Trophoblast cell (in vitro differentiated cells and primary cell): ENCODE measurements at regions not wholly inside any gene's neighbourhood (a gene's known extent, or its start where the extent isn't known, plus 50 kb on each side); places are given as distances from the start of the nearest gene placed in this dataset.
"Not testable (repeated sequence)": the region's sequence is repeated elsewhere in the genome, so short reads cannot be mapped to it uniquely, and the experiment has no call there.

Experiments used
- DNase-seq, 2 donors: peaks; one replicate each; pipeline ENCODE4 v3.0.0-alpha.2; 2016
- H2AFZ ChIP-seq: 2 replicates; pipeline ENCODE4 v1.6.1; 2013; ENCODE audit warnings: low read length, moderate library complexity, mild to moderate bottlenecking; ENCODE audit not compliant: insufficient read depth, poor library complexity
- H2AK5ac ChIP-seq: 2 replicates; pipeline ENCODE4 v1.6.1; 2013; ENCODE audit warnings: mild to moderate bottlenecking, low read length
- H2BK120ac ChIP-seq: 2 replicates; pipeline ENCODE4 v1.6.1; 2013; ENCODE audit warnings: low read length, mild to moderate bottlenecking, moderate library complexity; ENCODE audit not compliant: insufficient read depth, poor library complexity
- H2BK12ac ChIP-seq: 2 replicates; pipeline ENCODE4 v1.6.1; 2013; ENCODE audit warnings: mild to moderate bottlenecking, low read length, moderate library complexity
- H2BK5ac ChIP-seq: 2 replicates; pipeline ENCODE4 v1.6.1; 2013; ENCODE audit warnings: low read length, low read depth, moderate library complexity, mild to moderate bottlenecking; ENCODE audit not compliant: poor library complexity
- H3K14ac ChIP-seq: 2 replicates; pipeline ENCODE4 v1.6.1; 2013; ENCODE audit warnings: mild to moderate bottlenecking, low read length
- H3K18ac ChIP-seq: 2 replicates; pipeline ENCODE4 v1.6.1; 2013; ENCODE audit warnings: mild to moderate bottlenecking, low read length
- H3K23ac ChIP-seq: 2 replicates; pipeline ENCODE4 v1.6.1; 2013; ENCODE audit warnings: low read length
- H3K27ac ChIP-seq: 2 replicates; pipeline ENCODE4 v1.5.1; 2013; ENCODE audit warnings: low read depth, mild to moderate bottlenecking, inconsistent platforms, low read length, moderate library complexity
- H3K27me3 ChIP-seq: 2 replicates; pipeline ENCODE4 v1.6.1; 2013; ENCODE audit warnings: inconsistent platforms, mild to moderate bottlenecking, low read length, moderate library complexity; ENCODE audit not compliant: insufficient read depth
- H3K36me3 ChIP-seq, 2 experiments: 1 replicate in 1 of 2; 2 replicates in 1 of 2; pipeline ENCODE4 v1.6.1; 2013; ENCODE audit warnings: low read length in 2 of 2, mild to moderate bottlenecking in 2 of 2, moderate library complexity in 1 of 2; ENCODE audit not compliant: insufficient read depth in 2 of 2, control insufficient read depth in 1 of 2
- H3K4ac ChIP-seq: 2 replicates; pipeline ENCODE4 v1.6.1; 2013; ENCODE audit warnings: low read depth, mild to moderate bottlenecking, low read length, moderate library complexity
- H3K4me1 ChIP-seq, 2 experiments: 1 replicate in 1 of 2; 2 replicates in 1 of 2; pipeline ENCODE4 v1.6.1; 2013; ENCODE audit warnings: low read length in 2 of 2, mild to moderate bottlenecking in 2 of 2, moderate library complexity in 1 of 2; ENCODE audit not compliant: insufficient read depth in 2 of 2, control insufficient read depth in 1 of 2
- H3K4me2 ChIP-seq: 2 replicates; pipeline ENCODE4 v1.6.1; 2013; ENCODE audit warnings: inconsistent platforms, mild to moderate bottlenecking, low read length, moderate library complexity
- H3K4me3 ChIP-seq: 2 replicates; pipeline ENCODE4 v1.5.1; 2013; ENCODE audit warnings: mild to moderate bottlenecking, low read depth, low read length, inconsistent platforms
- H3K79me1 ChIP-seq: one replicate; pipeline ENCODE4 v1.6.1; 2013; ENCODE audit warnings: low read length
- H3K79me2 ChIP-seq: 2 replicates; pipeline ENCODE4 v1.6.1; 2013; ENCODE audit warnings: low read length, mild to moderate bottlenecking; ENCODE audit not compliant: control insufficient read depth, insufficient read depth, poor library complexity
- H3K9ac ChIP-seq: 2 replicates; pipeline ENCODE4 v1.6.1; 2013; ENCODE audit warnings: mild to moderate bottlenecking, low read length
- H3K9me3 ChIP-seq: 2 replicates; pipeline ENCODE4 v1.6.1; 2013; ENCODE audit warnings: low read depth, mild to moderate bottlenecking, control low read depth, inconsistent platforms, low read length; ENCODE audit not compliant: insufficient read depth
- H4K12ac ChIP-seq: 2 replicates; pipeline ENCODE4 v1.6.1; 2013; ENCODE audit warnings: low read depth, mild to moderate bottlenecking, low read length, moderate library complexity
- H4K8ac ChIP-seq: 2 replicates; pipeline ENCODE4 v1.6.1; 2013; ENCODE audit warnings: low read depth, mild to moderate bottlenecking, low read length, moderate library complexity
- H4K91ac ChIP-seq: one replicate; pipeline ENCODE4 v1.6.1; 2013; ENCODE audit warnings: low read depth, mild to moderate bottlenecking, low read length, moderate library complexity
- WGBS: extraction: QIAGEN DNeasy Blood & Tissue Kit; methylation state at CpG from one replicate; pipeline ENCODE4 v1.1.7; 2013; ENCODE audit warnings: missing lambda C conversion rate; ENCODE audit not compliant: insufficient read length, insufficient coverage; ENCODE audit errors: extremely low coverage; 5-methylcytosine and 5-hydroxymethylcytosine counted together

- H4K91ac ChIP-seq, DNase-seq, H2AFZ ChIP-seq, H3K9me3 ChIP-seq, H4K12ac ChIP-seq, H3K27ac ChIP-seq, H3K27me3 ChIP-seq, H3K4me3 ChIP-seq, H2BK5ac ChIP-seq, H3K79me2 ChIP-seq, H2BK120ac ChIP-seq, H2BK12ac ChIP-seq, H3K18ac ChIP-seq, H3K4ac ChIP-seq, H3K9ac ChIP-seq, H4K8ac ChIP-seq, H2AK5ac ChIP-seq, H3K14ac ChIP-seq, H3K4me1 ChIP-seq, H3K79me1 ChIP-seq, H3K4me2 ChIP-seq, H3K23ac ChIP-seq, H3K36me3 ChIP-seq: not testable (repeated sequence)
- no CpG with 5 or more reads among the region's 1 CpG for WGBS
Measured at GRCh38 chr17:15802917-15803316, 70.8 kb downstream of the TBC1D26 start.

DNA sequence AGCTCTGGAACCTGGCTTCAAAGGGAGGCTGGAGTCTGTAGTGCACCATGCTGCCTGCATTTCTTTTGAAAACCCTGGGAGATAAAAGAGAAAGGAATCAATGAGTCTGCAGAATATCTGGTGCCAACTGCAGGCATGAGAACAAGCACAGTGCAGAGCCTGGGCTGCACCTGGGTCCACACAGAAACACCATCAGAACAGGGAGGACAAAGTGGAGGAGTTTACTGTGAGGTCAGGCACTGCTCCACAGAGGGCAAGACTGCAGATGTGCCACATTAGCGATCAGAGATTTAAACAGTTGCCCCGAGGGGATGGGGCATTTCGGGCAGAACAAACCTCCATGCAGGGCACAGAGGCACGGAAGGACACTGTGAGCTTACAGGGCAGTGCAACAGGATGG lies 74.7 kb downstream of the TBC1D26 start:
- H3K9me3 ChIP-seq, H4K91ac ChIP-seq, H2AFZ ChIP-seq, H3K79me2 ChIP-seq, H3K4me2 ChIP-seq, H3K4me3 ChIP-seq, H3K4ac ChIP-seq, H3K18ac ChIP-seq, H3K27me3 ChIP-seq, H3K23ac ChIP-seq, H2AK5ac ChIP-seq, H3K79me1 ChIP-seq, H3K4me1 ChIP-seq, H2BK120ac ChIP-seq, H2BK5ac ChIP-seq, H4K12ac ChIP-seq, DNase-seq, H3K14ac ChIP-seq, H3K9ac ChIP-seq, H3K27ac ChIP-seq, H2BK12ac ChIP-seq, H3K36me3 ChIP-seq, H4K8ac ChIP-seq: not testable (repeated sequence)
- no CpG with 5 or more reads among the region's 4 CpGs for WGBS

- H4K12ac ChIP-seq, H3K18ac ChIP-seq, H4K8ac ChIP-seq, H2AK5ac ChIP-seq, H3K27ac ChIP-seq, H3K4me3 ChIP-seq, H3K9ac ChIP-seq, H3K27me3 ChIP-seq, H3K36me3 ChIP-seq, H3K79me1 ChIP-seq, H2AFZ ChIP-seq, H3K9me3 ChIP-seq, DNase-seq, H3K14ac ChIP-seq, H2BK12ac ChIP-seq, H2BK5ac ChIP-seq, H3K4me2 ChIP-seq, H3K4ac ChIP-seq, H4K91ac ChIP-seq, H3K4me1 ChIP-seq, H3K79me2 ChIP-seq, H2BK120ac ChIP-seq, H3K23ac ChIP-seq: not testable (repeated sequence)
- whole genome bisulfite sequencing: no CpG with 5 or more reads among the region's 7 CpGs
Measured at GRCh38 chr17:15813388-15813787, 81.3 kb downstream of the TBC1D26 start.

- not testable (repeated sequence) for H4K91ac ChIP-seq, H3K18ac ChIP-seq, H2AK5ac ChIP-seq, H3K9me3 ChIP-seq, H2AFZ ChIP-seq, H3K4me1 ChIP-seq, H3K4me2 ChIP-seq, H2BK5ac ChIP-seq, H3K27ac ChIP-seq, H3K4me3 ChIP-seq, H2BK120ac ChIP-seq, DNase-seq, H3K23ac ChIP-seq, H3K79me2 ChIP-seq, H3K27me3 ChIP-seq, H2BK12ac ChIP-seq, H3K79me1 ChIP-seq, H3K14ac ChIP-seq, H4K8ac ChIP-seq, H3K36me3 ChIP-seq, H3K4ac ChIP-seq, H3K9ac ChIP-seq, H4K12ac ChIP-seq
- WGBS: no CpG with 5 or more reads among the region's 3 CpGs
Measured at GRCh38 chr17:15814003-15814402, 81.9 kb downstream of the TBC1D26 start.
